ENCODE measurements at regions not wholly inside any gene's neighbourhood (a gene's known extent, or its start where the extent isn't known, plus 50 kb on each side); places are given as distances from the start of the nearest gene placed in this dataset.

DNA sequence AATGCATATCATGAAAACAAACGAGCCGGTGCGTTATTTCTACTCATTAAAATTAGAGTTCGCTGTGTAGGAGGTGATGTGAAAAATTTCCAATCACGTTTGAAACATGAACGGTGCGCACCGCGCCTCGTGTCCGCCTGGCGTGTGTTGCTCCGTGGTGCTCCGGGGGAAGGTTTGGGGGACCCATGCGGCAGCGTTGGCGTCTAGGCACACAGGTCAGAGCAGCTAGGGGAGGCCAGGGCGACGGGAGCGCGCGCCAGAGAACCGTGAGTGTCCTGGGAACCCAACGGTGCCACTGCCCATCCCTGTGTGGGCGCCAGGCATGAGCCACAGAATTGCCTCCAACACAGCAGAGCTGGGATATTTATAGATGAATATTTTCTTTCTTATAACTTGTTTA lies 70.6 kb upstream of the ADARB2 start:
- TF ChIP-seq POLR2A (IDR thresholded peaks at IDR 0.05; ENCODE audit: low read depth, low read length) (no peak), POLR2AphosphoS5 (IDR thresholded peaks at IDR 0.05; ENCODE audit: low read depth, low read length) (no peak), TAF1 (IDR thresholded peaks at IDR 0.05; ENCODE audit: borderline replicate concordance, low read depth, low read length) (no peak)

All from GM12892 (cell line).